ENCODE measurements at regions not wholly inside any gene's neighbourhood (a gene's known extent, or its start where the extent isn't known, plus 50 kb on each side); places are given as distances from the start of the nearest gene placed in this dataset.

- no peak for TF ChIP-seq POLR2AphosphoS5 (IDR thresholded peaks at IDR 0.05)
- no peak for TF ChIP-seq POLR2A (IDR thresholded peaks at IDR 0.05)
- TF ChIP-seq CTCF (IDR thresholded peaks at IDR 0.05 in 8 of 11, conservative IDR thresholded peaks at IDR 0.05 in 3 of 11), result no peak
Observed at GRCh38 chrX:125378205-125378604, 58.5 kb downstream of the TEX13C start.

Measured in spleen (tissue), 7 donors.